ENCODE measurements at regions not wholly inside any gene's neighbourhood (a gene's known extent, or its start where the extent isn't known, plus 50 kb on each side); places are given as distances from the start of the nearest gene placed in this dataset.

DNA sequence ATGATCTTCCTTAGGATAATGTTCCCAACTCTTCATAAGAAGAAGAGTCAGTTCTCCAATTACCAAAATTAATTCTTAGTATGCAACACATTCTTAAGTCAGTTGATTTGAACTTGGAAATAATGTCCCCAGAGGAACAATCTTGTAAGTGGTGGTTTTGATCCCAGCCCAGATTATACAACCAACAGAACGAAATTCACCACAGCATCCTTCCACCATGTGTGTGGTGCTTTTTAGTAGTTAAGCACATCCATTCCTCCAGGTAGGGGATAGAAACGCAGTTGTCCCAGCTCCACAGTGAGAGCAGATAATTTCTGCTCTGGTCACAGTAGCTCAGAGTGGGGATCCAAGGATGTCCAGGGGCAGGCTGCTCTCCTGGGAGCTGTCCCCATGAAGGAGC lies 161.7 kb upstream of the SLC39A10 start:
- H3K4me1 Mint-ChIP-seq: peaks cover 18% of the 10 kb centered on the region
- DNase-seq (no peak), ATAC-seq (no peak)
- no peaks in the 10 kb centered on the region for H3K27me3 Mint-ChIP-seq
- no peaks in the 10 kb centered on the region for H3K9me3 ChIP-seq (ENCODE audit: control insufficient read depth, low read length, poor library complexity, severe bottlenecking)
- H3K36me3 Mint-ChIP-seq (ENCODE audit: low read depth): peaks cover 3% of the 10 kb centered on the region
- no peak overlapping the region for H3K4me3 Mint-ChIP-seq
- no peak overlapping the region for H3K27ac Mint-ChIP-seq

DNA sequence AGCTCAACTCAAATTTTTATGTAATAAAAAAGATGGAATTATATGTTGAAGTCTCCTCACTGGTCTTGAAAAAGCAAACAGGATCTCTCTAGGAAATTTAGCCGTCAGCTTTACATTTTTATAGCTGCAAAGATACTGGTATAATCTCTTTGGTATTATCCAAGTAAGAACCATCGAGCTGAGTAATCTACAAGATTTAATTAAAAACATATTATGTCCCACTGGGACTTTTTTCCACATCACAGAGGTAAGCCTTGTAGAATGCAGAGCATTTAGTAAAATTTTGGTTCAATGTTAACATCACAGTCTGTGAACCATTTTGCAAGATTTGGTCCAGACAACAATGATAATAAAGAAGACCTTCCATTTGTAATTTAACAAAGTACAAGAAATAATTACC lies 162.6 kb upstream of the SLC39A10 start:
- H3K4me3 Mint-ChIP-seq: no peak overlapping the region
- DNase-seq: no peak
- H3K27me3 Mint-ChIP-seq: no peaks in the 10 kb centered on the region
- no peak for ATAC-seq
- H3K4me1 Mint-ChIP-seq: peaks cover 19% of the 10 kb centered on the region
- H3K36me3 Mint-ChIP-seq (ENCODE audit: low read depth): peaks cover 3% of the 10 kb centered on the region
- no peak overlapping the region for H3K27ac Mint-ChIP-seq
- H3K9me3 ChIP-seq (ENCODE audit: control insufficient read depth, low read length, poor library complexity, severe bottlenecking): no peaks in the 10 kb centered on the region

GRCh38 chr2:195493416-195493815 lies 163.6 kb upstream of the SLC39A10 start:
- H3K9me3 ChIP-seq (ENCODE audit: control insufficient read depth, low read length, poor library complexity, severe bottlenecking): no peaks in the 10 kb centered on the region
- Mint-ChIP-seq H3K4me1 (peaks cover 19% of the 10 kb centered on the region), H3K27ac (no peak overlapping the region), H3K36me3 (ENCODE audit: low read depth) (peaks cover 3% of the 10 kb centered on the region), H3K4me3 (no peak overlapping the region), H3K27me3 (no peaks in the 10 kb centered on the region)
- ATAC-seq: no peak
- no peak for DNase-seq

DNA sequence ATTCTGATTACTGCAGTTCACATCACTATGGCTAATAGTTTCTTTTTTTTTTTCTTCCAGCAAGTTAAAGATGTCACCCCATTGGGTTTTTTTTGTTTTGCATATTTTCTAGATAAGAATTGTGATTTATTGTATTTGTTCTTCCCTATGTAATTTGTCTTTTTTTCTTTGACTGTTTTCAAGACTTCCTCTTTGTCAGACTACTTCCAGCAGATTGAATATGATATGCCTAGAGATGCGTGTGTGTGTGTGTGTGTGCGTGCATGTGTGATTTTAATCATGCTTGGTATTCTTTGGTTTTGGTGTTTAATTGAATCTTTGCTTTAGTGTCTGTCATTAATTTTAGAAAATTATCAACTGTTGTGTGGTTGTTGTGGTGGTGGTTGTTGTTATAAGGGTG lies 166.7 kb upstream of the SLC39A10 start:
- no peak overlapping the region for H3K4me3 Mint-ChIP-seq
- DNase-seq: no peak
- no peak overlapping the region for H3K27ac Mint-ChIP-seq
- H3K36me3 Mint-ChIP-seq (ENCODE audit: low read depth): peaks cover 3% of the 10 kb centered on the region
- peaks cover 11% of the 10 kb centered on the region for H3K4me1 Mint-ChIP-seq
- H3K27me3 Mint-ChIP-seq: no peaks in the 10 kb centered on the region
- H3K9me3 ChIP-seq (ENCODE audit: control insufficient read depth, low read length, poor library complexity, severe bottlenecking): no peaks in the 10 kb centered on the region
- ATAC-seq: no peak

GRCh38 chr2:195489101-195489500 lies 167.9 kb upstream of the SLC39A10 start:
- no peaks in the 10 kb centered on the region for H3K9me3 ChIP-seq (ENCODE audit: control insufficient read depth, low read length, poor library complexity, severe bottlenecking)
- no peak for DNase-seq
- H3K4me3 Mint-ChIP-seq: no peak overlapping the region
- H3K27ac Mint-ChIP-seq: no peak overlapping the region
- no peak for ATAC-seq
- no peaks in the 10 kb centered on the region for H3K27me3 Mint-ChIP-seq
- H3K36me3 Mint-ChIP-seq (ENCODE audit: low read depth): peaks cover 3% of the 10 kb centered on the region
- H3K4me1 Mint-ChIP-seq: peaks cover 9% of the 10 kb centered on the region

GRCh38 chr2:195488567-195488966 lies 168.5 kb upstream of the SLC39A10 start:
- Mint-ChIP-seq H3K27ac (no peak overlapping the region), H3K4me3 (no peak overlapping the region), H3K27me3 (no peaks in the 10 kb centered on the region), H3K36me3 (ENCODE audit: low read depth) (peaks cover 3% of the 10 kb centered on the region), H3K4me1 (peaks cover 9% of the 10 kb centered on the region)
- DNase-seq (no peak), ATAC-seq (no peak)
- no peaks in the 10 kb centered on the region for H3K9me3 ChIP-seq (ENCODE audit: control insufficient read depth, low read length, poor library complexity, severe bottlenecking)

DNA sequence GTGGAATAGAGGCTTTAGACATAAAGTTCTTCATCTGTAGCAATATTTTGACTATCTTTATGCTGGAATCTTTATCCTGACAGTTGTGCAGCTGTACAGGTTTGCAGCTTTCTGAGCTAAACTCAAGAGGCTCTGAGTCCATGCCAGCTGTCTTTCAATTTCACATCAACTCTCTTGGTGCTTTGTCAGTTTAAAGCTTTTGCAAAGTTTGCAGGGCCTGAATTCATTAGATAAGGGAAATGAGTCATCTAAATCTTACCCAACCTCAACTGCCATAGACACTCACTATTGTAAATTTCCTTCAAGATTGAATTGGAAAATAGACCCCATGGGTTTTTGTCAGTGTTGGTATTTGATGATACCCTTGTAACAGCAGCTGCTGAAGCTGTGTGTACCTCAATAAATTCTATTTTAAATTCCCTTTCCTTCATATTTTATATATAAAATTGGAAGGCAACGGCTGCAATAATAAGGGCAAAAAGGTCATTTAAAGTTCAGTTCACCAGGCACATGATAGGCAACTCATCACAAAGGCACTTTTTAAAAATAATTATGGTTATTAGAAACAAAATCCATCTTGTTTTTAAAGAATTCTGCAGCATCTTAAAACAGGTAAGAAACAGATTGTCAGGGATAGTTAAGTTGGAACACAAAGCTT lies 169.9 kb upstream of the SLC39A10 start:
- H3K4me1 Mint-ChIP-seq: peaks cover 9% of the 10 kb centered on the region
- H3K27ac Mint-ChIP-seq: peak overlapping the region; percentile 32
- H3K36me3 Mint-ChIP-seq (ENCODE audit: low read depth): peaks cover 3% of the 10 kb centered on the region
- H3K4me3 Mint-ChIP-seq: no peak overlapping the region
- ATAC-seq (peak; percentile 25), DNase-seq (no peak)
- no peaks in the 10 kb centered on the region for H3K9me3 ChIP-seq (ENCODE audit: control insufficient read depth, low read length, poor library complexity, severe bottlenecking)
- no peaks in the 10 kb centered on the region for H3K27me3 Mint-ChIP-seq

GRCh38 chr2:195486520-195486919 lies 170.5 kb upstream of the SLC39A10 start:
- H3K9me3 ChIP-seq (ENCODE audit: control insufficient read depth, low read length, poor library complexity, severe bottlenecking): no peaks in the 10 kb centered on the region
- ATAC-seq: no peak
- no peak for DNase-seq
- Mint-ChIP-seq H3K36me3 (ENCODE audit: low read depth) (peaks cover 3% of the 10 kb centered on the region), H3K4me1 (peaks cover 9% of the 10 kb centered on the region), H3K4me3 (no peak overlapping the region), H3K27me3 (no peaks in the 10 kb centered on the region), H3K27ac (no peak overlapping the region)

DNA sequence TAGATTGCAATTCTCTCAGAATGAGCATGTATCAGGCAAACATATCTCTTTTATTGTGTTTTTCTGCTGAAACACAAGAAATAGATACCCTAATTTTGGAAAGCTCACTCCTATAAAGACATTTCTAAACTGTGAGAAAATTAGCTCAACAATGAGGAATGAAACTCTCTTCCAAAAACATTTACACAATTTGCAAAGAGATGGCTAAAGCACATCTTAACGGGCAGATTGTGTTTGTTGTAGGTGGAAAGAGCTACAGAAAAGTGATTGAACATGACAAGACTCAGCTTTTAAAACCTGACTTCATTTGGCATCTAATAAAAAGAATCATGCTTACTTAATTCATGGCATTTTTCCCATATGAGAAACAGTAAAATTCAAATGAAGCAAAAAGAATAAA lies 175.0 kb upstream of the SLC39A10 start:
- Mint-ChIP-seq H3K4me1 (peaks cover 10% of the 10 kb centered on the region), H3K27ac (no peak overlapping the region), H3K4me3 (no peak overlapping the region), H3K36me3 (ENCODE audit: low read depth) (peaks cover 6% of the 10 kb centered on the region), H3K27me3 (no peaks in the 10 kb centered on the region)
- H3K9me3 ChIP-seq (ENCODE audit: control insufficient read depth, low read length, poor library complexity, severe bottlenecking): no peaks in the 10 kb centered on the region
- DNase-seq: no peak
- no peak for ATAC-seq

- no peaks in the 10 kb centered on the region for H3K9me3 ChIP-seq (ENCODE audit: control insufficient read depth, low read length, poor library complexity, severe bottlenecking)
- Mint-ChIP-seq H3K4me1 (peaks cover 10% of the 10 kb centered on the region), H3K27ac (no peak overlapping the region), H3K36me3 (ENCODE audit: low read depth) (peaks cover 6% of the 10 kb centered on the region), H3K4me3 (no peak overlapping the region), H3K27me3 (no peaks in the 10 kb centered on the region)
- DNase-seq (no peak), ATAC-seq (no peak)
Observed at GRCh38 chr2:195480121-195480520, 176.9 kb upstream of the SLC39A10 start.

GRCh38 chr2:195479407-195479806 lies 177.6 kb upstream of the SLC39A10 start:
- H3K4me3 Mint-ChIP-seq: no peak overlapping the region
- peaks cover 6% of the 10 kb centered on the region for H3K36me3 Mint-ChIP-seq (ENCODE audit: low read depth)
- no peak overlapping the region for H3K27ac Mint-ChIP-seq
- DNase-seq: no peak
- H3K27me3 Mint-ChIP-seq: no peaks in the 10 kb centered on the region
- ATAC-seq: no peak
- H3K4me1 Mint-ChIP-seq: peaks cover 10% of the 10 kb centered on the region
- H3K9me3 ChIP-seq (ENCODE audit: control insufficient read depth, low read length, poor library complexity, severe bottlenecking): no peaks in the 10 kb centered on the region

- peaks cover 10% of the 10 kb centered on the region for H3K4me1 Mint-ChIP-seq
- H3K9me3 ChIP-seq (ENCODE audit: control insufficient read depth, low read length, poor library complexity, severe bottlenecking): no peaks in the 10 kb centered on the region
- no peak overlapping the region for H3K4me3 Mint-ChIP-seq
- DNase-seq (no peak), ATAC-seq (no peak)
- no peaks in the 10 kb centered on the region for H3K27me3 Mint-ChIP-seq
- no peak overlapping the region for H3K27ac Mint-ChIP-seq
- peaks cover 6% of the 10 kb centered on the region for H3K36me3 Mint-ChIP-seq (ENCODE audit: low read depth)
Observed at GRCh38 chr2:195477996-195478382, 179.0 kb upstream of the SLC39A10 start.

DNA sequence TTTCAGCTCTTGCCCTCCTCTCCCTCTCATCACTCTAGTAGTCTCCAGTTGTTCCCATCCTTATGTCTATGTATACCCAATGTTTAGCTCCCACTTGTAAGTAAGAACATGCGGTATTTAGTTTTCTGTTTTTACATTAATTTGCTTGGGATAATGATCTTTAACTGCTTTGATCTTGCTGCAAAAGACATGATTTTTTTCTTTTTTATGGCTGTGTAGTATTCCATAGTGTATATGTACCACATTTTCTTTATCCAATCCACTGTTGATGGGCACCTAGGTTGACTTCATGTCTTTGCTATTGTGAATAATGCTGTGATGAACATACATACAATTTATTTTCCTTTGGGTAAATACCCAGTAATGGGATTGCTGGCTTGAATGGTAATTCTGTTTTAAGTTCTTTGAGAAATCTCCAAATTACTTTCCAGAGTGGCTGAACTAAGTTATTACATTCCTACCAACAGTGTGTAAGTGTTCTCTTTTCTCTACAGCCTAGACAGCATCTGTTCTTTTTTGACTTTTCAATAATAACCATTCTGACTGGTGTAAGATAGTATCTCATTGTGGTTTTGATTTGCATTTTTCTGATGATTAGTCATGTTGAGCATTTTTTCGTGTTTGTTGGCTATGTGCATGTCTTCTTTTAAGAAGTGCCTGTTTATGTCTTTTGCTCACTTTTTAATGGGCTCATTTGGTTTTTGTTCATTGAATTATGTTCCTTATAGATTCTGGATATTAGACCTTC lies 179.6 kb upstream of the SLC39A10 start:
- Mint-ChIP-seq H3K4me3 (no peak overlapping the region), H3K4me1 (peaks cover 10% of the 10 kb centered on the region), H3K27me3 (no peaks in the 10 kb centered on the region), H3K36me3 (ENCODE audit: low read depth) (peaks cover 6% of the 10 kb centered on the region), H3K27ac (no peak overlapping the region)
- no peak for ATAC-seq
- no peak for DNase-seq
- H3K9me3 ChIP-seq (ENCODE audit: control insufficient read depth, low read length, poor library complexity, severe bottlenecking): no peaks in the 10 kb centered on the region

DNA sequence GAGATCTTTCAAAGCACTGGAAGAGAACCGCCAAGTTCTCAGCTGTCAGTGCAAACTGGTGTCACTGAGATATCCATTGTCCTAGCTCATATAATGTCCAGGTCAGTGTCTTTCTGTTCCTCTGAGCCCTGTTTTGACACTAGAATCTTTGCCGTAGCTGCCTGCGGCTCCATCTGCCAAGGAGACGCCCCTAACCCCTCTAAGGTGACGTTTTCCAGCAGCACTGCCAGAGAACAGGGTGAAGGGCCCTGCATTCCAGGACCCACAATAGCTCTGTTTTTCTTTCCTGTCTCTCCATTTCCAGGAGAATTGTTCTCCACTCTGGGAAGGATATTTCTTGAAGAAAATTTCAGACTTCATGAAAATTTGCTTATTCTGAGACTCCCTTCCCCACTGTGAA lies 181.7 kb upstream of the SLC39A10 start:
- H3K36me3 Mint-ChIP-seq (ENCODE audit: low read depth): peaks cover 6% of the 10 kb centered on the region
- ATAC-seq: no peak
- no peaks in the 10 kb centered on the region for H3K27me3 Mint-ChIP-seq
- DNase-seq: no peak
- no peaks in the 10 kb centered on the region for H3K9me3 ChIP-seq (ENCODE audit: control insufficient read depth, low read length, poor library complexity, severe bottlenecking)
- H3K4me1 Mint-ChIP-seq: peaks cover 10% of the 10 kb centered on the region
- no peak overlapping the region for H3K27ac Mint-ChIP-seq
- no peak overlapping the region for H3K4me3 Mint-ChIP-seq
